ENCODE measurements at regions not wholly inside any gene's neighbourhood (a gene's known extent, or its start where the extent isn't known, plus 50 kb on each side); places are given as distances from the start of the nearest gene placed in this dataset.

- no peak overlapping the region for H3K4me3 Mint-ChIP-seq
- peaks cover 2% of the 10 kb centered on the region for H3K27me3 Mint-ChIP-seq
- intact Hi-C loops (cut with micrococcal nuclease), result no loop called here
- H3K9me3 Mint-ChIP-seq, result no peaks in the 10 kb centered on the region
- H3K27ac Mint-ChIP-seq, result no peak overlapping the region
- DNase-seq, result no peak
- ChIA-PET CTCF (no interaction called here), POLR2A (no interaction called here)
- no peaks in the 10 kb centered on the region for H3K36me3 Mint-ChIP-seq
- H3K4me1 Mint-ChIP-seq (ENCODE audit: low read depth), result no peaks in the 10 kb centered on the region
Measured at GRCh38 chr13:76790980-76791819, 95.0 kb downstream of the KCTD12 start.

- no peak overlapping the region for H3K27ac Mint-ChIP-seq
Measured at GRCh38 chr13:76790526-76790925, 95.7 kb downstream of the KCTD12 start.

GRCh38 chr13:76783798-76784197 is 102.4 kb downstream of the KCTD12 start:
- no peak for DNase-seq
- H3K27ac Mint-ChIP-seq, result no peak overlapping the region
- H3K27me3 Mint-ChIP-seq, result peaks cover 7% of the 10 kb centered on the region
- intact Hi-C loops (cut with micrococcal nuclease), result no loop called here
- no peak overlapping the region for H3K4me3 Mint-ChIP-seq
- H3K36me3 Mint-ChIP-seq, result no peaks in the 10 kb centered on the region
- H3K9me3 Mint-ChIP-seq, result peaks cover 4% of the 10 kb centered on the region
- POLR2A ChIA-PET, result no interaction called here
- H3K4me1 Mint-ChIP-seq (ENCODE audit: low read depth), result no peaks in the 10 kb centered on the region
- CTCF ChIA-PET, result interaction anchor here (1.4 kb wide), 1 partner anchor 120 kb away, joined by 4 read pairs; no protein-coding TSS in a partner anchor

More at GRCh38 chr13:76790526-76790925, 95.7 kb downstream of the KCTD12 start:
- CTCF ChIA-PET, result no interaction called here
- Mint-ChIP-seq H3K36me3 (no peaks in the 10 kb centered on the region), H3K4me1 (ENCODE audit: low read depth) (no peaks in the 10 kb centered on the region), H3K4me3 (no peak overlapping the region), H3K27me3 (peaks cover 2% of the 10 kb centered on the region), H3K9me3 (peaks cover 4% of the 10 kb centered on the region)
- POLR2A ChIA-PET, result no interaction called here
- intact Hi-C loops (cut with micrococcal nuclease), result no loop called here
- DNase-seq, result no peak

GRCh38 chr13:76778853-76779252 is 107.4 kb downstream of the KCTD12 start:
- no peak for DNase-seq
- peaks cover 7% of the 10 kb centered on the region for H3K27me3 Mint-ChIP-seq
- ChIA-PET CTCF (no interaction called here), POLR2A (no interaction called here)
- no peak overlapping the region for H3K27ac Mint-ChIP-seq
- H3K4me3 Mint-ChIP-seq, result no peak overlapping the region
- no peaks in the 10 kb centered on the region for H3K4me1 Mint-ChIP-seq (ENCODE audit: low read depth)
- no peaks in the 10 kb centered on the region for H3K36me3 Mint-ChIP-seq
- intact Hi-C loops (cut with micrococcal nuclease), result no loop called here
- no peaks in the 10 kb centered on the region for H3K9me3 Mint-ChIP-seq

- peaks cover 7% of the 10 kb centered on the region for H3K27me3 Mint-ChIP-seq
- CTCF ChIA-PET, result interaction anchor here (0.6 kb wide), 1 partner anchor 1838 kb away, joined by 3 read pairs; no protein-coding TSS in a partner anchor
- H3K4me3 Mint-ChIP-seq, result no peak overlapping the region
- DNase-seq, result no peak
- no peaks in the 10 kb centered on the region for H3K4me1 Mint-ChIP-seq (ENCODE audit: low read depth)
- H3K36me3 Mint-ChIP-seq, result no peaks in the 10 kb centered on the region
- H3K27ac Mint-ChIP-seq, result no peak overlapping the region
- H3K9me3 Mint-ChIP-seq, result no peaks in the 10 kb centered on the region
- POLR2A ChIA-PET, result no interaction called here
- intact Hi-C loops (cut with micrococcal nuclease), result no loop called here
Measured at GRCh38 chr13:76777096-76777495, 109.1 kb downstream of the KCTD12 start.

GRCh38 chr13:76775088-76775740 is 111.0 kb downstream of the KCTD12 start:
- no peak for DNase-seq
- H3K4me1 Mint-ChIP-seq (ENCODE audit: low read depth), result no peaks in the 10 kb centered on the region
- CTCF ChIA-PET, result no interaction called here
- POLR2A ChIA-PET, result no interaction called here
- peaks cover 4% of the 10 kb centered on the region for H3K27me3 Mint-ChIP-seq
- H3K4me3 Mint-ChIP-seq, result no peak overlapping the region
- H3K27ac Mint-ChIP-seq, result no peak overlapping the region
- no peaks in the 10 kb centered on the region for H3K9me3 Mint-ChIP-seq
- intact Hi-C loops (cut with micrococcal nuclease), result no loop called here
- no peaks in the 10 kb centered on the region for H3K36me3 Mint-ChIP-seq

GRCh38 chr13:76773448-76774094 is 112.6 kb downstream of the KCTD12 start:
- Mint-ChIP-seq H3K27me3 (peaks cover 5% of the 10 kb centered on the region), H3K27ac (no peak overlapping the region), H3K36me3 (no peaks in the 10 kb centered on the region), H3K4me3 (no peak overlapping the region), H3K9me3 (no peaks in the 10 kb centered on the region), H3K4me1 (ENCODE audit: low read depth) (no peaks in the 10 kb centered on the region)
- CTCF ChIA-PET, result no interaction called here
- POLR2A ChIA-PET, result no interaction called here
- intact Hi-C loops (cut with micrococcal nuclease), result no loop called here
- no peak for DNase-seq

GRCh38 chr13:76772241-76772640 is 114.0 kb downstream of the KCTD12 start:
- no peaks in the 10 kb centered on the region for H3K36me3 Mint-ChIP-seq
- no peak overlapping the region for H3K27ac Mint-ChIP-seq
- H3K27me3 Mint-ChIP-seq, result peaks cover 6% of the 10 kb centered on the region
- POLR2A ChIA-PET, result no interaction called here
- intact Hi-C loops (cut with micrococcal nuclease), result no loop called here
- CTCF ChIA-PET, result no interaction called here
- no peaks in the 10 kb centered on the region for H3K4me1 Mint-ChIP-seq (ENCODE audit: low read depth)
- no peaks in the 10 kb centered on the region for H3K9me3 Mint-ChIP-seq
- H3K4me3 Mint-ChIP-seq, result no peak overlapping the region
- DNase-seq, result no peak

GRCh38 chr13:76769271-76769791 is 116.9 kb downstream of the KCTD12 start:
- ChIA-PET CTCF (no interaction called here), POLR2A (no interaction called here)
- no peak overlapping the region for H3K4me3 Mint-ChIP-seq
- no peaks in the 10 kb centered on the region for H3K9me3 Mint-ChIP-seq
- no peak for DNase-seq
- intact Hi-C loops (cut with micrococcal nuclease), result no loop called here
- H3K36me3 Mint-ChIP-seq, result no peaks in the 10 kb centered on the region
- no peaks in the 10 kb centered on the region for H3K4me1 Mint-ChIP-seq (ENCODE audit: low read depth)
- peaks cover 6% of the 10 kb centered on the region for H3K27me3 Mint-ChIP-seq
- no peak overlapping the region for H3K27ac Mint-ChIP-seq

GRCh38 chr13:76768384-76768783 is 117.8 kb downstream of the KCTD12 start:
- Mint-ChIP-seq H3K36me3 (no peaks in the 10 kb centered on the region), H3K27me3 (peaks cover 6% of the 10 kb centered on the region), H3K4me1 (ENCODE audit: low read depth) (no peaks in the 10 kb centered on the region), H3K27ac (no peak overlapping the region), H3K4me3 (no peak overlapping the region), H3K9me3 (no peaks in the 10 kb centered on the region)
- POLR2A ChIA-PET, result no interaction called here
- intact Hi-C loops (cut with micrococcal nuclease), result no loop called here
- CTCF ChIA-PET, result no interaction called here
- DNase-seq, result no peak

- POLR2A ChIA-PET, result no interaction called here
- no peak overlapping the region for H3K4me3 Mint-ChIP-seq
- no peak overlapping the region for H3K27ac Mint-ChIP-seq
- H3K36me3 Mint-ChIP-seq, result no peaks in the 10 kb centered on the region
- intact Hi-C loops (cut with micrococcal nuclease), result no loop called here
- H3K4me1 Mint-ChIP-seq (ENCODE audit: low read depth), result no peaks in the 10 kb centered on the region
- H3K9me3 Mint-ChIP-seq, result no peaks in the 10 kb centered on the region
- CTCF ChIA-PET, result no interaction called here
- no peak for DNase-seq
- peaks cover 4% of the 10 kb centered on the region for H3K27me3 Mint-ChIP-seq
Measured at GRCh38 chr13:76764916-76765315, 121.3 kb downstream of the KCTD12 start.

- H3K4me1 Mint-ChIP-seq (ENCODE audit: low read depth), result no peaks in the 10 kb centered on the region
- intact Hi-C loops (cut with micrococcal nuclease), result no loop called here
- peaks cover 4% of the 10 kb centered on the region for H3K27me3 Mint-ChIP-seq
- no peak for DNase-seq
- H3K4me3 Mint-ChIP-seq, result no peak overlapping the region
- no peaks in the 10 kb centered on the region for H3K36me3 Mint-ChIP-seq
- no peaks in the 10 kb centered on the region for H3K9me3 Mint-ChIP-seq
- H3K27ac Mint-ChIP-seq, result no peak overlapping the region
- ChIA-PET POLR2A (no interaction called here), CTCF (no interaction called here)
Measured at GRCh38 chr13:76764429-76764828, 121.8 kb downstream of the KCTD12 start.
